GM04504 (cell line): ENCODE measurements at regions not wholly inside any gene's neighbourhood (a gene's known extent, or its start where the extent isn't known, plus 50 kb on each side); places are given as distances from the start of the nearest gene placed in this dataset.

Experiments used
- DNase-seq: peaks from one replicate; pipeline ENCODE4 v3.0.0-alpha.2; 2012; ENCODE audit warnings: low read depth

GRCh38 chr2:215685238-215685990 is 249.5 kb upstream of the FN1 start:
- DNase-seq: peak; percentile 46

GRCh38 chr2:215684448-215685237 is 248.8 kb upstream of the FN1 start:
- peak; percentile 71 for DNase-seq

- no peak for DNase-seq
Observed at GRCh38 chr2:215683295-215683694, 247.4 kb upstream of the FN1 start.

GRCh38 chr2:215681799-215682596 is 246.1 kb upstream of the FN1 start:
- no peak for DNase-seq

- peak; percentile 66 for DNase-seq
Observed at GRCh38 chr2:215680605-215681598, 245.0 kb upstream of the FN1 start.

- DNase-seq: no peak
Observed at GRCh38 chr2:215678094-215678493, 242.2 kb upstream of the FN1 start.

- no peak for DNase-seq
Observed at GRCh38 chr2:215677481-215677880, 241.6 kb upstream of the FN1 start.

GRCh38 chr2:215672406-215672805 is 236.5 kb upstream of the FN1 start:
- DNase-seq: no peak

- no peak for DNase-seq
Observed at GRCh38 chr2:215671691-215672090, 235.8 kb upstream of the FN1 start.

GRCh38 chr2:215671244-215671643 is 235.4 kb upstream of the FN1 start:
- no peak for DNase-seq

- DNase-seq: no peak
Observed at GRCh38 chr2:215670396-215670795, 234.5 kb upstream of the FN1 start.

GRCh38 chr2:215668378-215668775 is 232.5 kb upstream of the FN1 start:
- DNase-seq: no peak

GRCh38 chr2:215667585-215668377 is 231.9 kb upstream of the FN1 start:
- DNase-seq: no peak

- DNase-seq: peak; percentile 87
Observed at GRCh38 chr2:215664847-215665525, 229.1 kb upstream of the FN1 start.

GRCh38 chr2:215662715-215663114 is 226.8 kb upstream of the FN1 start:
- DNase-seq: no peak

GRCh38 chr2:215660687-215661086 is 224.8 kb upstream of the FN1 start:
- DNase-seq: peak; percentile 85

GRCh38 chr2:215659650-215660049 is 223.8 kb upstream of the FN1 start:
- DNase-seq: no peak

GRCh38 chr2:215658635-215659305 is 222.9 kb upstream of the FN1 start:
- no peak for DNase-seq

GRCh38 chr2:215657844-215658243 is 222.0 kb upstream of the FN1 start:
- DNase-seq: peak; percentile 69
